H54 (cell line): ENCODE measurements at regions not wholly inside any gene's neighbourhood (a gene's known extent, or its start where the extent isn't known, plus 50 kb on each side); places are given as distances from the start of the nearest gene placed in this dataset.

Experiments used
- DNase-seq: peaks from one replicate; pipeline ENCODE4 v3.0.0; 2011; ENCODE audit warnings: low spot score, mixed read lengths; ENCODE audit not compliant: insufficient read length
- FAIRE-seq: peaks from 3 replicates; lab custom pipeline; 2011; peaks lifted over from hg19 to GRCh38; lab: Jason Lieb, UNC
- POLR2A ChIP-seq: IDR thresholded peaks from 2 replicates; pipeline ENCODE4 v1.6.1; 2011; ENCODE audit warnings: low read depth, mild to moderate bottlenecking, low read length

- no peak for TF ChIP-seq POLR2A
- DNase-seq (no peak), FAIRE-seq (no peak)
Measured at GRCh38 chr1:170252851-170253579, 107.3 kb downstream of the NTMT2 start.

- TF ChIP-seq POLR2A = no peak
- no peak for DNase-seq
- no peak for FAIRE-seq
Measured at GRCh38 chr1:170254371-170254770, 108.6 kb downstream of the NTMT2 start.

GRCh38 chr1:170261669-170262068 is 115.9 kb downstream of the NTMT2 start:
- TF ChIP-seq POLR2A = no peak
- DNase-seq = no peak
- no peak for FAIRE-seq

- FAIRE-seq (no peak), DNase-seq (no peak)
Measured at GRCh38 chr1:170262276-170262939, 116.6 kb downstream of the NTMT2 start.

GRCh38 chr1:170265234-170265633 is 119.5 kb downstream of the NTMT2 start:
- DNase-seq (no peak), FAIRE-seq (no peak)
- TF ChIP-seq POLR2A = no peak

More at GRCh38 chr1:170262276-170262939, 116.6 kb downstream of the NTMT2 start:
- TF ChIP-seq POLR2A = no peak

GRCh38 chr1:170267317-170267716 is 121.6 kb downstream of the NTMT2 start:
- TF ChIP-seq POLR2A = no peak
- DNase-seq = no peak
- no peak for FAIRE-seq

GRCh38 chr1:170271430-170272161 is 125.8 kb downstream of the NTMT2 start:
- TF ChIP-seq POLR2A = no peak
- FAIRE-seq (no peak), DNase-seq (no peak)

GRCh38 chr1:170273291-170274130 is 127.8 kb downstream of the NTMT2 start:
- FAIRE-seq (no peak), DNase-seq (no peak)
- TF ChIP-seq POLR2A = no peak

GRCh38 chr1:170274131-170274501 is 128.4 kb downstream of the NTMT2 start:
- no peak for DNase-seq
- FAIRE-seq = no peak
- TF ChIP-seq POLR2A = no peak

GRCh38 chr1:170277985-170278384 is 132.2 kb downstream of the NTMT2 start:
- FAIRE-seq (no peak), DNase-seq (no peak)
- no peak for TF ChIP-seq POLR2A

GRCh38 chr1:170284016-170284415 is 138.3 kb downstream of the NTMT2 start:
- DNase-seq = no peak
- no peak for FAIRE-seq
- no peak for TF ChIP-seq POLR2A

GRCh38 chr1:170284512-170284911 is 138.8 kb downstream of the NTMT2 start:
- FAIRE-seq = no peak
- TF ChIP-seq POLR2A = no peak

GRCh38 chr1:170284951-170285350 is 139.2 kb downstream of the NTMT2 start:
- DNase-seq (no peak), FAIRE-seq (no peak)
- TF ChIP-seq POLR2A = no peak

More at GRCh38 chr1:170284512-170284911, 138.8 kb downstream of the NTMT2 start:
- no peak for DNase-seq

GRCh38 chr1:170288155-170288554 is 142.4 kb downstream of the NTMT2 start:
- DNase-seq (no peak), FAIRE-seq (no peak)
- no peak for TF ChIP-seq POLR2A
